D721Med (cell line): ENCODE measurements at regions not wholly inside any gene's neighbourhood (a gene's known extent, or its start where the extent isn't known, plus 50 kb on each side); places are given as distances from the start of the nearest gene placed in this dataset.

ENCODE experiments used
- DNase-seq: peaks from one replicate; pipeline ENCODE4 v3.0.0; 2011; ENCODE audit warnings: low spot score; ENCODE audit not compliant: insufficient read length
- FAIRE-seq: peaks from 2 replicates; lab custom pipeline; 2011; peaks lifted over from hg19 to GRCh38; lab: Jason Lieb, UNC
- CTCF ChIP-seq: IDR thresholded peaks from 2 replicates; pipeline ENCODE4 v1.5.1; 2012; ENCODE audit warnings: mild to moderate bottlenecking, control low read depth; ENCODE audit not compliant: insufficient read depth; ENCODE audit errors: missing control alignments

- TF ChIP-seq CTCF, result no peak
- DNase-seq (no peak), FAIRE-seq (no peak)
Observed at GRCh38 chr11:116336540-116336939, 436.2 kb downstream of the BUD13 start.

DNA sequence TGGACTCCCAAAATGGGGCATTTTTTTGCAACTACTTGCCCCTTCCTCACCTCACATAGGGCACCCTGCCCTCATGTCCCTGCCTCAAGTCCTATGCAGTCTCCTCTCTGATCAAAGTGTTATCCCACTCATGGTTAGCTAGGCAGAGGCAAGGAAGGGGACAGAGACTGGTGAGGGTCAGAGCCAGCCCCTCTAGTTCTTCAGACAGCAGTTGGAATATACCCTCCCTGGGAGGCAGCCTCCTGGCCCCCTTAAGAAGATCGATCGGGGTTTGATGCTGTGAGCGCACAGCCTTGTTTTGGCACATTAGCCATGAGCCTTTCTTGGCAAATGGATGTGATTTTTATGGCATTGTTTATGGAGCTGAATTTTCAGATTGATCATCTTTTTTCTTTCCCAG is 436.9 kb downstream of the BUD13 start:
- no peak for FAIRE-seq
- no peak for TF ChIP-seq CTCF
- DNase-seq, result no peak

DNA sequence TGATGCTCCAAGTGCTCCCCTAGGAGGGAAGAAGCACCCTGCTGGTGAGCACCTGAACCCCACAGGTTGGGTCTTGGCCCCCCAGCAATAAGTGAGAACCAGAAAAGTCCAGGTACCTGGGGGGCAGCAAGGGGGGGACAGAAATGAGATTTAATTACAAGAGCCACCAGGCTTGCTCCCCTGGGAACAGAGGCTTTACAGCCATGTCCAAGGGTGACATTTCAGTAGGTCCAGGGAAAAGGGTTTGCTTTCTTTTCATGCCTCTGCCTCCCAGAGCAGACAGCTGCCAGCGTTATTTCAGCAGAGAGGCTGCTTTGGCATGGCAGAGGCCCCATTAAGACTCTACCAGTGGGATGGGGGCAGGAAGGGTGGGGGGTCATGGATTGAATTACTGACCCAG is 437.7 kb downstream of the BUD13 start:
- no peak for FAIRE-seq
- no peak for TF ChIP-seq CTCF
- no peak for DNase-seq

DNA sequence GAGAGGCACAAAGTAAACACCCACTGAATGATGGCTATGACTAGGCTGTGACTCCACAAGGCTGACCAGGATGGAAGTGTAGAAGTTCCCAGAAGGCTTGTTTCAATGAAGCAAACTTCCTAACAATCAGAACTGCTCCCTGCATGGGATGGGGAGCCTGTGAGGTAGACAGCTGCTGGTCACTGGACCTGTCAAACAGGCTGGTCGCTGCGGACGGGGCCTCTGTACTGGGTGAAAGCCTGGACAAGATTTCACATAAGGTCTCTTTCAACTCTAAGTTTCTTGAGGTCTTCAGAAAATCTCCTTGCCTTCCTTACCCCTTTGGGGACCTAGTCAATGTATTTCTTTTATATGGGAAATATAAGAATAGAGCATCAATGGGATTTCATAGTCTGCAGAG is 438.2 kb downstream of the BUD13 start:
- DNase-seq, result no peak
- no peak for FAIRE-seq

GRCh38 chr11:116333001-116333535 is 439.7 kb downstream of the BUD13 start:
- FAIRE-seq, result no peak
- no peak for DNase-seq

More for the DNA sequence above, 438.2 kb downstream of the BUD13 start:
- TF ChIP-seq CTCF, result no peak

DNA sequence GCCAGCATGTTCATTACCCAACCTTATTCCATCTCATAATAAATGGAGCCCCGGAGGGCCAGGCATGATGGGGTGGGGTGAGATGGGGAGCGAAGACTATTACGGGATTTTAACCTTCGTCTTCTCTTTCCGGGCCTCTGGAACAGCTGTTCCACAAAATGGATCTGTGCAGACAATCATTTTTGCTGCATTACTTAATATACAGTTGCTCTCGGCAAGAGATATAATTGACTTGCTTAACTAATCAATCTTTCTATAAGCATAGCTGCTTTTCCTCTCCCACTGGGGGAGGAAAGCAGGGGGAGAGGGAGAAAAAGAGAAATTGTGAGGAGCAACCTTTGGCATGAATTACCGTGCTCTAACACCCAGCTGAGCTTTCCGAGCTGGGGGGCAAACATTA is 440.4 kb downstream of the BUD13 start:
- FAIRE-seq (no peak), DNase-seq (no peak)
- no peak for TF ChIP-seq CTCF

More at GRCh38 chr11:116333001-116333535, 439.7 kb downstream of the BUD13 start:
- no peak for TF ChIP-seq CTCF

- TF ChIP-seq CTCF, result no peak
- FAIRE-seq (no peak), DNase-seq (no peak)
Observed at GRCh38 chr11:116331381-116331780, 441.4 kb downstream of the BUD13 start.
